ENCODE measurements at regions not wholly inside any gene's neighbourhood (a gene's known extent, or its start where the extent isn't known, plus 50 kb on each side); places are given as distances from the start of the nearest gene placed in this dataset.

GRCh38 chr17:51487947-51488346 lies 227.6 kb downstream of the UTP18 start:
- DNase-seq (ENCODE audit: low read depth) = no peak

GRCh38 chr17:51491416-51491815 lies 231.1 kb downstream of the UTP18 start:
- no peak for DNase-seq (ENCODE audit: low read depth)

- DNase-seq (ENCODE audit: low read depth) = no peak
These were observed 232.9 kb downstream of the UTP18 start for GRCh38 chr17:51493206-51493605.

- DNase-seq (ENCODE audit: low read depth) = no peak
These were observed 236.0 kb downstream of the UTP18 start for GRCh38 chr17:51496378-51496777.

GRCh38 chr17:51499897-51500296 lies 239.6 kb downstream of the UTP18 start:
- DNase-seq (ENCODE audit: low read depth) = no peak

GRCh38 chr17:51500454-51500853 lies 240.1 kb downstream of the UTP18 start:
- no peak for DNase-seq (ENCODE audit: low read depth)

- DNase-seq (ENCODE audit: low read depth) = no peak
These were observed 245.1 kb downstream of the UTP18 start for GRCh38 chr17:51505450-51505849.

- no peak for DNase-seq (ENCODE audit: low read depth)
These were observed 247.1 kb downstream of the UTP18 start for GRCh38 chr17:51507444-51507843.

GRCh38 chr17:51508048-51508447 lies 247.7 kb downstream of the UTP18 start:
- DNase-seq (ENCODE audit: low read depth) = no peak

- DNase-seq (ENCODE audit: low read depth) = no peak
These were observed 250.6 kb downstream of the UTP18 start for GRCh38 chr17:51510940-51511339.

- DNase-seq (ENCODE audit: low read depth) = no peak
These were observed 252.0 kb downstream of the UTP18 start for GRCh38 chr17:51512220-51512907.

- DNase-seq (ENCODE audit: low read depth) = no peak
These were observed 256.6 kb downstream of the UTP18 start for GRCh38 chr17:51516924-51517323.

- no peak for DNase-seq (ENCODE audit: low read depth)
These were observed 264.2 kb downstream of the UTP18 start for GRCh38 chr17:51524524-51524923.

- DNase-seq (ENCODE audit: low read depth) = no peak
These were observed 266.2 kb downstream of the UTP18 start for GRCh38 chr17:51526507-51526906.

GRCh38 chr17:51527225-51527982 lies 267.1 kb downstream of the UTP18 start:
- DNase-seq (ENCODE audit: low read depth) = no peak

- no peak for DNase-seq (ENCODE audit: low read depth)
These were observed 267.8 kb downstream of the UTP18 start for GRCh38 chr17:51528111-51528510.

GRCh38 chr17:51533219-51533618 lies 272.9 kb downstream of the UTP18 start:
- DNase-seq (ENCODE audit: low read depth) = no peak

GRCh38 chr17:51533821-51534220 lies 273.5 kb downstream of the UTP18 start:
- DNase-seq (ENCODE audit: low read depth) = no peak

- DNase-seq (ENCODE audit: low read depth) = no peak
These were observed 276.3 kb downstream of the UTP18 start for GRCh38 chr17:51536627-51537026.

GRCh38 chr17:51537996-51538550 lies 277.7 kb downstream of the UTP18 start:
- DNase-seq (ENCODE audit: low read depth) = no peak

- DNase-seq (ENCODE audit: low read depth) = no peak
These were observed 279.8 kb downstream of the UTP18 start for GRCh38 chr17:51540151-51540550.

- no peak for DNase-seq (ENCODE audit: low read depth)
These were observed 280.9 kb downstream of the UTP18 start for GRCh38 chr17:51541215-51541614.

- no peak for DNase-seq (ENCODE audit: low read depth)
These were observed 285.8 kb downstream of the UTP18 start for GRCh38 chr17:51546114-51546513.

Data from T follicular helper cell (primary cell).